Left ventricle myocardium inferior (tissue), 1 donor: ENCODE measurements at regions not wholly inside any gene's neighbourhood (a gene's known extent, or its start where the extent isn't known, plus 50 kb on each side); places are given as distances from the start of the nearest gene placed in this dataset.

Source experiments
- DNase-seq: peaks from one replicate; pipeline ENCODE4 v3.0.0-alpha.2; 2020
- H3K27ac ChIP-seq: fragments of 200-600 bp; replicated peaks from 2 replicates; pipeline ENCODE4 v1.8.0; 2021
- H3K27me3 ChIP-seq: fragments of 200-600 bp; 2 replicates; pipeline ENCODE4 v1.8.0; 2021; ENCODE audit warnings: low read depth
- H3K36me3 ChIP-seq: fragments of 200-600 bp; 2 replicates; pipeline ENCODE4 v1.8.0; 2021
- H3K4me1 ChIP-seq: fragments of 200-600 bp; 2 replicates; pipeline ENCODE4 v1.8.0; 2021
- H3K4me3 ChIP-seq: fragments of 200-600 bp; 2 replicates; pipeline ENCODE4 v1.8.0; 2021; ENCODE audit warnings: mild to moderate bottlenecking, moderate library complexity
- H3K9me3 ChIP-seq: fragments of 200-600 bp; replicated peaks from 2 replicates; pipeline ENCODE4 v1.8.0; 2021
- intact Hi-C: fragments of 100-400 bp; cut with micrococcal nuclease; formaldehyde crosslinking; loops from one replicate; pipeline ENCODE4 v1.11.0; 2022
- TF ChIP-seq, protein P1 (sequence below): fragments of 200-600 bp; IDR thresholded peaks from 2 replicates; pipeline ENCODE4 v1.8.0; 2021; ENCODE audit warnings: antibody characterized with exemption, mild to moderate bottlenecking, borderline replicate concordance
- donor health status: DM: no; HTN: yes; CAD: no; lungs with severe emphysema.

DNA sequence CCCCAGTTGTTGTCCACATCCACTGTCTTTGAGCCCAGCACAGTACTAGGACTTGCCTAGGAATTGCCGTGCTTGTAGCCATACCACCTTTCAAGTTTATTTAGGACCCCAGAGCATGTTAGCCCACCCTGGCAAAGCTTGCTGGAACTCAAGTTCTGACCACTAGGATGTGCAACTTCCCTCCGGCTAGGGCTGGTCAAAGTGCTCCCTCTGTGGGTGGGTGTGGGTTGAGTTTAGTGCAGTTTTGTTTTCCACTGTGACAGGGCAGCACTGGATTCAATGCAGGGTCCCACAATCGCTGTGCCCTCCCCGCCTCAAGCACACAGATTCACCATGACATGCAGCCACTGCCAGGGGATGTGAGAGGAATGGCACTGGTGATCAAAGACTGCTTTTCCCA lies 96.0 kb downstream of the RASGEF1B start:
- DNase-seq = no peak

DNA sequence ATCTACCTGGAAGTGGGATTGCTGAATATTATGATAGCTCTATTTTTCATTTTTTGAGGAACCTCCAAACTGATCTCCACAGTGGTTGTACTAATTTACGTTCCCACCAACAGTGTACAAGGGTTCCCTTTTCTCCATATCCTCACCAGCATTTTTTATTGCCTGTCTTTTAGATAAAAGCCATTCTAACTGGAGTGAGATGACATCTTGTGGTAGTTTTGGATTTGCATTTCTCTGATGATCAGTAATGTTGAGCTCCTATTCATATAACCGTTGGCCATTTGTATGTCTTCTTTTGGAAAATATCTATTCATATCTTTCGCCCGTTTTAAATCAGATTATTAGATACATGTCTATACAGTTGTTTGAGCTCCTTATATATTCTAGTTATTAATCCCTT lies 101.8 kb downstream of the RASGEF1B start:
- DNase-seq = no peak
- Histone ChIP-seq H3K4me3 (no peak overlapping the region), H3K27ac (no peak overlapping the region), H3K9me3 (no peaks in the 10 kb centered on the region), H3K36me3 (no peaks in the 10 kb centered on the region), H3K4me1 (no peaks in the 10 kb centered on the region), H3K27me3 (peaks cover 3% of the 10 kb centered on the region)
- intact Hi-C loops = no loop called here
- TF ChIP-seq, protein P1, sequence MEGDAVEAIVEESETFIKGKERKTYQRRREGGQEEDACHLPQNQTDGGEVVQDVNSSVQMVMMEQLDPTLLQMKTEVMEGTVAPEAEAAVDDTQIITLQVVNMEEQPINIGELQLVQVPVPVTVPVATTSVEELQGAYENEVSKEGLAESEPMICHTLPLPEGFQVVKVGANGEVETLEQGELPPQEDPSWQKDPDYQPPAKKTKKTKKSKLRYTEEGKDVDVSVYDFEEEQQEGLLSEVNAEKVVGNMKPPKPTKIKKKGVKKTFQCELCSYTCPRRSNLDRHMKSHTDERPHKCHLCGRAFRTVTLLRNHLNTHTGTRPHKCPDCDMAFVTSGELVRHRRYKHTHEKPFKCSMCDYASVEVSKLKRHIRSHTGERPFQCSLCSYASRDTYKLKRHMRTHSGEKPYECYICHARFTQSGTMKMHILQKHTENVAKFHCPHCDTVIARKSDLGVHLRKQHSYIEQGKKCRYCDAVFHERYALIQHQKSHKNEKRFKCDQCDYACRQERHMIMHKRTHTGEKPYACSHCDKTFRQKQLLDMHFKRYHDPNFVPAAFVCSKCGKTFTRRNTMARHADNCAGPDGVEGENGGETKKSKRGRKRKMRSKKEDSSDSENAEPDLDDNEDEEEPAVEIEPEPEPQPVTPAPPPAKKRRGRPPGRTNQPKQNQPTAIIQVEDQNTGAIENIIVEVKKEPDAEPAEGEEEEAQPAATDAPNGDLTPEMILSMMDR = no peak

More for the DNA sequence above, 96.0 kb downstream of the RASGEF1B start:
- TF ChIP-seq, protein P1 = no peak
- Histone ChIP-seq H3K4me3 (no peak overlapping the region), H3K27me3 (no peaks in the 10 kb centered on the region), H3K9me3 (no peaks in the 10 kb centered on the region), H3K4me1 (peaks cover 7% of the 10 kb centered on the region), H3K27ac (no peak overlapping the region), H3K36me3 (no peaks in the 10 kb centered on the region)
- intact Hi-C loops = no loop called here

DNA sequence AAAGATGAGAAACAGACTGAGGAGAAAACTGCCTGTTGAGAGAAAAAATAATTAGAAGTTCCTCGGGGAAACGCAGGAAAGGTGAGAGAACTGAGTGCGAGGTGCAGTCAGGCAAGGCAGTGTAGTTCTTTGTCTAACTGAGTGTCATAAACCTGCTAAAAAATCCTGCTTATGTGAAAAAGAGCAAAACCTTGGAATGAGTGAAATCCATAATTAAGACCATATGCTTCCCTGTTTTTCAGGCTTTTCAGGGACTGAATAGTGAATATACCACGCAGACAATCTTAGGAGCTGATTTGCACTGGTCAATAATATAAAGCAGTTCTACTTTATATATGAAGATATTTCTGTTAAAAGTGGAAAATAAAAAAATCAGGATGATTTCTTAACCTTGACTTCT lies 104.9 kb downstream of the RASGEF1B start:
- Histone ChIP-seq H3K27ac (no peak overlapping the region), H3K4me3 (no peak overlapping the region), H3K4me1 (no peaks in the 10 kb centered on the region), H3K27me3 (peaks cover 11% of the 10 kb centered on the region), H3K9me3 (no peaks in the 10 kb centered on the region), H3K36me3 (no peaks in the 10 kb centered on the region)
- TF ChIP-seq, protein P1 = no peak
- no peak for DNase-seq
- intact Hi-C loops = no loop called here

DNA sequence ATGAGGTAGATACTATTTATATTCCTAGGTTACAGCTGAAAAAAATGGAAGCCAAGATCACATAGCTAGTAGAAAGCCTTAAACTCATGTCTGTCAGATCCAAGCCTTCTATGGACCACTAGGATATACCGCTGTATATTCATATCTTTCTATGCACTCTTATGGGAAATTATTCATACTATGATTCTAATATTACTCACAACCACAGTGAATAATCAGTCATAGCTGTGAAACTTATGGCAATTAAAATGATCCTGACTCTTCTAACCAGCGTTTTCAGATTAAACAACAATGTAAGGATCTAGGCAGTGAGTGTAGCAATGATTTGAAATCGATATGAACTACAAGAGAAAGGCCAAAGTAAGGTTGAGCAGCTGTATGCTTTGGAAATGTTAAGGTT lies 111.0 kb downstream of the RASGEF1B start:
- no peak overlapping the region for H3K27ac ChIP-seq
- no peak for DNase-seq
- TF ChIP-seq, protein P1 = no peak
- intact Hi-C loops = no loop called here
- H3K9me3 ChIP-seq = no peaks in the 10 kb centered on the region
- H3K4me1 ChIP-seq = no peaks in the 10 kb centered on the region
- no peak overlapping the region for H3K4me3 ChIP-seq
- H3K27me3 ChIP-seq = peaks cover 11% of the 10 kb centered on the region
- no peaks in the 10 kb centered on the region for H3K36me3 ChIP-seq

DNA sequence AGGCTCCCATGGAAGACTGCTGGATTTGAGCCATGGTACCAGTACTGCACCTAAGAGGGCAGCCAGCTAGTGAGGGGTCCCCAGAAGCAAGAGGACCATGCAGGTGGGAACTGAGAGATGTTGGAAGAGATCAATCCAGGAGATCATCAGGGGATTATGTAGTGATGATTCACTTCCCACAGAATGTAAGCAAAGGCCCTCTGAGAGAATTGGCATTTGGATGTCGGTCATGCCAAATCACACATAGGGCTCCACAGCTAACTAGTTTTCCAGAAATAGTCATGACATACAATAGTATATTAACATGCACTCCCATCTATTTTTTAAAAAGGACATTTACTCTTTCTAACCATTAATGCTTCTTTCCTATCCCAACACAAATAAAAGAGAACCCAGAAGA lies 112.5 kb downstream of the RASGEF1B start:
- Histone ChIP-seq H3K4me1 (no peaks in the 10 kb centered on the region), H3K27me3 (peaks cover 4% of the 10 kb centered on the region), H3K27ac (no peak overlapping the region), H3K36me3 (no peaks in the 10 kb centered on the region), H3K4me3 (no peak overlapping the region), H3K9me3 (no peaks in the 10 kb centered on the region)
- TF ChIP-seq, protein P1 = no peak
- intact Hi-C loops = no loop called here
- no peak for DNase-seq

DNA sequence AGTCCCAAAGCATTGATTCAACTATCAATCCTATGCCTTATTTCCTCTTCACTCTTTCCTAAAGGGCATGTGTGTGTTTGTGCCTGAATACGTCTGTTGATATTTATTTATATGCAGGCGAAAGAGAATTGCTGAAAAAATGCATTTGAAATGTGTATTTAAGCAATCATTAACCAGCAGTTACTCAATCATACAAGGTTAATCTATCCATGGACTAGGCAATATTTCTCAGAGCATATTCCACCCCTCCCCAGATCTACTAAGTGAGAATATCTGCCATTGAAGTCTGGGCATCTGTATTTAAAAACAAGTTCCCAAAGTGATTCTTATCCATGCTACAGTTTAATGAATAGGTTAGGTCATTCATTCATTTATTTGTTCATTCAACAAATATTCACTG lies 113.6 kb downstream of the RASGEF1B start:
- Histone ChIP-seq H3K4me3 (no peak overlapping the region), H3K36me3 (no peaks in the 10 kb centered on the region), H3K27me3 (peaks cover 4% of the 10 kb centered on the region), H3K4me1 (no peaks in the 10 kb centered on the region), H3K27ac (no peak overlapping the region), H3K9me3 (no peaks in the 10 kb centered on the region)
- TF ChIP-seq, protein P1 = no peak
- DNase-seq = no peak
- intact Hi-C loops = no loop called here
